ENCODE measurements at regions not wholly inside any gene's neighbourhood (a gene's known extent, or its start where the extent isn't known, plus 50 kb on each side); places are given as distances from the start of the nearest gene placed in this dataset.

DNA sequence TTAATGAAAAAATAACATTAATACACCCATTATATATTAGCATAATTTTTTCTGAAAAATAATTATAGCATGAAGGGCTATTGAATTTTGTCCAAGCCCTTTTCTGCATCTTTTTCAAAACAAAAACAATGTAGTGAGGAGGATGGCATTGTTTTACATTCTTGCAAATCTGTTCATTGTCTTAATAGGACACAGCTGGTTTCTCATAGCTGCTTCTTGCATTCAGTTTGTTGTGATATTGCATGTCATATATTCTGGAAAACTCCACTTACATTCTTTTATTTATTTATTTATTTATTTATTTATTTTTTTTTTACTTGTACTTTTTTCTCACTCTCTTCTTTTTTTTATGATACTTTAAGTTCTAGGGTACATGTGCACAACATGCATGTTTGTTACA is 107.4 kb downstream of the NR1D2 start:
- TF ChIP-seq, protein P1, sequence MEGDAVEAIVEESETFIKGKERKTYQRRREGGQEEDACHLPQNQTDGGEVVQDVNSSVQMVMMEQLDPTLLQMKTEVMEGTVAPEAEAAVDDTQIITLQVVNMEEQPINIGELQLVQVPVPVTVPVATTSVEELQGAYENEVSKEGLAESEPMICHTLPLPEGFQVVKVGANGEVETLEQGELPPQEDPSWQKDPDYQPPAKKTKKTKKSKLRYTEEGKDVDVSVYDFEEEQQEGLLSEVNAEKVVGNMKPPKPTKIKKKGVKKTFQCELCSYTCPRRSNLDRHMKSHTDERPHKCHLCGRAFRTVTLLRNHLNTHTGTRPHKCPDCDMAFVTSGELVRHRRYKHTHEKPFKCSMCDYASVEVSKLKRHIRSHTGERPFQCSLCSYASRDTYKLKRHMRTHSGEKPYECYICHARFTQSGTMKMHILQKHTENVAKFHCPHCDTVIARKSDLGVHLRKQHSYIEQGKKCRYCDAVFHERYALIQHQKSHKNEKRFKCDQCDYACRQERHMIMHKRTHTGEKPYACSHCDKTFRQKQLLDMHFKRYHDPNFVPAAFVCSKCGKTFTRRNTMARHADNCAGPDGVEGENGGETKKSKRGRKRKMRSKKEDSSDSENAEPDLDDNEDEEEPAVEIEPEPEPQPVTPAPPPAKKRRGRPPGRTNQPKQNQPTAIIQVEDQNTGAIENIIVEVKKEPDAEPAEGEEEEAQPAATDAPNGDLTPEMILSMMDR (IDR thresholded peaks at IDR 0.05), result no peak
- TF ChIP-seq POLR2A (IDR thresholded peaks at IDR 0.05), result no peak
- TF ChIP-seq EP300 (IDR thresholded peaks at IDR 0.05), result no peak
